ENCODE measurements at regions not wholly inside any gene's neighbourhood (a gene's known extent, or its start where the extent isn't known, plus 50 kb on each side); places are given as distances from the start of the nearest gene placed in this dataset.

GRCh38 chr4:160021870-160022269, 919.0 kb downstream of the RAPGEF2 start (continued):
- TF ChIP-seq E2F1 (CRISPR knock-in tag; IDR thresholded peaks at IDR 0.05) (no peak), AFF4 (CRISPR knock-in tag; IDR thresholded peaks at IDR 0.05; ENCODE audit: borderline replicate concordance) (no peak)

- no peak overlapping the region for H3K4me3 Mint-ChIP-seq
- DNase-seq (ENCODE audit: low spot score) (peak; percentile 44), ATAC-seq (peak; percentile 72)
- POLR2A ChIA-PET: no interaction called here
- peak overlapping the region; percentile 80; the same call in 1 of the 2 replicates for H3K27ac Mint-ChIP-seq
- CTCF ChIA-PET: no interaction called here
- H3K4me1 Mint-ChIP-seq: peaks cover 19% of the 10 kb centered on the region
- H3K27me3 Mint-ChIP-seq (ENCODE audit: low read depth): no peaks in the 10 kb centered on the region
- TF ChIP-seq ZNF512 (CRISPR knock-in tag; IDR thresholded peaks at IDR 0.05; ENCODE audit: borderline replicate concordance): no peak
- peak; percentile 53; the same call in 1 of the 2 replicates for TF ChIP-seq NFE2L1 (CRISPR knock-in tag; IDR thresholded peaks at IDR 0.05)
- H3K36me3 Mint-ChIP-seq: no peaks in the 10 kb centered on the region
- peaks cover 8% of the 10 kb centered on the region; the same call in 1 of the 2 replicates for H3K9me3 Mint-ChIP-seq
These were observed 923.8 kb downstream of the RAPGEF2 start for GRCh38 chr4:160026721-160027120.

- Mint-ChIP-seq H3K4me3 (no peak overlapping the region), H3K27me3 (ENCODE audit: low read depth) (no peaks in the 10 kb centered on the region), H3K36me3 (no peaks in the 10 kb centered on the region), H3K27ac (no peak overlapping the region), H3K9me3 (peaks cover 20% of the 10 kb centered on the region), H3K4me1 (no peaks in the 10 kb centered on the region)
- ChIA-PET CTCF (no interaction called here), POLR2A (no interaction called here)
- ATAC-seq (no peak), DNase-seq (ENCODE audit: low spot score) (no peak)
- no peak for TF ChIP-seq JAZF1 (CRISPR knock-in tag; IDR thresholded peaks at IDR 0.05)
- no peak for TF ChIP-seq TEAD4 (CRISPR knock-in tag; IDR thresholded peaks at IDR 0.05)
- TF ChIP-seq TP53 (CRISPR knock-in tag; IDR thresholded peaks at IDR 0.05): no peak
- no peak for TF ChIP-seq PRRX2 (CRISPR knock-in tag; IDR thresholded peaks at IDR 0.05)
- TF ChIP-seq AR (CRISPR knock-in tag; IDR thresholded peaks at IDR 0.05): no peak
- TF ChIP-seq NR3C1 (CRISPR knock-in tag; conservative IDR thresholded peaks at IDR 0.05; ENCODE audit: low read depth): no peak
- TF ChIP-seq IRF1 (CRISPR knock-in tag; IDR thresholded peaks at IDR 0.05): no peak
- TF ChIP-seq KAT7 (CRISPR knock-in tag; IDR thresholded peaks at IDR 0.05; ENCODE audit: borderline replicate concordance): no peak
- no peak for TF ChIP-seq CTCF (IDR thresholded peaks at IDR 0.05)
- TF ChIP-seq NFE2L1 (CRISPR knock-in tag; IDR thresholded peaks at IDR 0.05): no peak
- TF ChIP-seq MAX (CRISPR knock-in tag; IDR thresholded peaks at IDR 0.05): no peak
- no peak for TF ChIP-seq NFATC4 (CRISPR knock-in tag; IDR thresholded peaks at IDR 0.05)
- TF ChIP-seq IRF2 (CRISPR knock-in tag; IDR thresholded peaks at IDR 0.05; ENCODE audit: borderline replicate concordance, low read depth): no peak
- no peak for TF ChIP-seq ATF3 (CRISPR knock-in tag; conservative IDR thresholded peaks at IDR 0.05)
- no peak for TF ChIP-seq SOX15 (CRISPR knock-in tag; IDR thresholded peaks at IDR 0.05)
- no peak for TF ChIP-seq E2F4 (CRISPR knock-in tag; IDR thresholded peaks at IDR 0.05; ENCODE audit: borderline replicate concordance, low read depth)
These were observed 931.6 kb downstream of the RAPGEF2 start for GRCh38 chr4:160034501-160034900.

All from WTC11 (cell line).